ENCODE measurements at regions not wholly inside any gene's neighbourhood (a gene's known extent, or its start where the extent isn't known, plus 50 kb on each side); places are given as distances from the start of the nearest gene placed in this dataset.

DNA sequence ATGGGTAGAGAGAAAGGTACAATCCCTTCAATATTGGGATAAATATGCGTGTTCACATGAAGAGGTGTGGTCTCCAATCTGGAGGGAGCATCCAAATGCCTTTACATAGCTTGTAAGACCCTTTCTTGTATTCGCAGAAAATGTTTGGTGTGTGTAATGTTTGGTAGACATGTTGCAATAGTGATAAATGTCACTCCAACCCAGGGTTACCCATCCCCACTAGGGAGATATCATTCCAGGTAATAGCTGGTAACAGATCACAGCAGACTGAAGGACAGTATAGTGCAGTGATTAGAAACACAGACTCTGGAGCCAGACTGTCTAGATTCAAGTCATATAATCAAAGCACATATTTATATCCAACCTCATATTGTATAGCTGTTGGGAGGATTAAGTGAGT is 733.6 kb upstream of the TBX3 start:
- TF ChIP-seq, protein P1, sequence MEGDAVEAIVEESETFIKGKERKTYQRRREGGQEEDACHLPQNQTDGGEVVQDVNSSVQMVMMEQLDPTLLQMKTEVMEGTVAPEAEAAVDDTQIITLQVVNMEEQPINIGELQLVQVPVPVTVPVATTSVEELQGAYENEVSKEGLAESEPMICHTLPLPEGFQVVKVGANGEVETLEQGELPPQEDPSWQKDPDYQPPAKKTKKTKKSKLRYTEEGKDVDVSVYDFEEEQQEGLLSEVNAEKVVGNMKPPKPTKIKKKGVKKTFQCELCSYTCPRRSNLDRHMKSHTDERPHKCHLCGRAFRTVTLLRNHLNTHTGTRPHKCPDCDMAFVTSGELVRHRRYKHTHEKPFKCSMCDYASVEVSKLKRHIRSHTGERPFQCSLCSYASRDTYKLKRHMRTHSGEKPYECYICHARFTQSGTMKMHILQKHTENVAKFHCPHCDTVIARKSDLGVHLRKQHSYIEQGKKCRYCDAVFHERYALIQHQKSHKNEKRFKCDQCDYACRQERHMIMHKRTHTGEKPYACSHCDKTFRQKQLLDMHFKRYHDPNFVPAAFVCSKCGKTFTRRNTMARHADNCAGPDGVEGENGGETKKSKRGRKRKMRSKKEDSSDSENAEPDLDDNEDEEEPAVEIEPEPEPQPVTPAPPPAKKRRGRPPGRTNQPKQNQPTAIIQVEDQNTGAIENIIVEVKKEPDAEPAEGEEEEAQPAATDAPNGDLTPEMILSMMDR (IDR thresholded peaks at IDR 0.05; ENCODE audit: control extremely low read depth in 1 of 3, insufficient read depth in 1 of 3, low read depth in 1 of 3, low read length in 3 of 3) = no peak
- no peak for TF ChIP-seq YY1 (IDR thresholded peaks at IDR 0.05; ENCODE audit: low read depth, low read length)
- TF ChIP-seq, protein P2, sequence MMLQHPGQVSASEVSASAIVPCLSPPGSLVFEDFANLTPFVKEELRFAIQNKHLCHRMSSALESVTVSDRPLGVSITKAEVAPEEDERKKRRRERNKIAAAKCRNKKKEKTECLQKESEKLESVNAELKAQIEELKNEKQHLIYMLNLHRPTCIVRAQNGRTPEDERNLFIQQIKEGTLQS (IDR thresholded peaks at IDR 0.05; ENCODE audit: insufficient read depth, low read depth, low read length) = no peak
- TF ChIP-seq POLR2A (IDR thresholded peaks at IDR 0.05; ENCODE audit: control extremely low read depth in 1 of 2, low read depth in 2 of 2, low read length in 2 of 2) = no peak

Data from H1 (cell line).